HTR-8/SVneo (cell line): ENCODE measurements at regions not wholly inside any gene's neighbourhood (a gene's known extent, or its start where the extent isn't known, plus 50 kb on each side); places are given as distances from the start of the nearest gene placed in this dataset.

Source experiments
- DNase-seq: peaks from one replicate; pipeline ENCODE4 v3.0.0; 2011; ENCODE audit warnings: low spot score, mixed read lengths; ENCODE audit not compliant: insufficient read length
- FAIRE-seq: peaks from 2 replicates; lab custom pipeline; 2011; peaks lifted over from hg19 to GRCh38; lab: Jason Lieb, UNC

DNA sequence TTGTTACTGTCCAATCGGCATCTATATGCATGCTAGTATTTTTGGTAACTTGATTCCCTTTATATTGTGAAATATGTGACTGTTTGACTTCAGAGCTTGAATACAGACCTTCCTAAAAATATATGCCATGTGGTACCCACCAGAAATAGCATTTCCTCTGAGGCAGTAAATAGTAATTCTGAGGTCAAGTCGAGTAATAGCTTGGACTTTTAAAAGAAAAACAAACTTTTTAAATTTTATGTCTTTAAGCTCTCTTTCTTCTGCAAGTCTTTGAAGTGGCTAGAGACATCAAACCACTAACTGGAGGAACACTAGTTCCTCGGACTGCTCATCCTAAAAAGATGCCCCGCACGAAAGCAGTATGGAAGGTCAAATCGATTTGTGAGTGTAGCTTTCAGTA lies 396.8 kb upstream of the SLC14A2 start:
- DNase-seq (no peak), FAIRE-seq (no peak)

GRCh38 chr18:45221363-45221762 lies 393.9 kb upstream of the SLC14A2 start:
- DNase-seq (no peak), FAIRE-seq (no peak)

GRCh38 chr18:45222180-45222579 lies 393.1 kb upstream of the SLC14A2 start:
- DNase-seq (no peak), FAIRE-seq (no peak)

DNA sequence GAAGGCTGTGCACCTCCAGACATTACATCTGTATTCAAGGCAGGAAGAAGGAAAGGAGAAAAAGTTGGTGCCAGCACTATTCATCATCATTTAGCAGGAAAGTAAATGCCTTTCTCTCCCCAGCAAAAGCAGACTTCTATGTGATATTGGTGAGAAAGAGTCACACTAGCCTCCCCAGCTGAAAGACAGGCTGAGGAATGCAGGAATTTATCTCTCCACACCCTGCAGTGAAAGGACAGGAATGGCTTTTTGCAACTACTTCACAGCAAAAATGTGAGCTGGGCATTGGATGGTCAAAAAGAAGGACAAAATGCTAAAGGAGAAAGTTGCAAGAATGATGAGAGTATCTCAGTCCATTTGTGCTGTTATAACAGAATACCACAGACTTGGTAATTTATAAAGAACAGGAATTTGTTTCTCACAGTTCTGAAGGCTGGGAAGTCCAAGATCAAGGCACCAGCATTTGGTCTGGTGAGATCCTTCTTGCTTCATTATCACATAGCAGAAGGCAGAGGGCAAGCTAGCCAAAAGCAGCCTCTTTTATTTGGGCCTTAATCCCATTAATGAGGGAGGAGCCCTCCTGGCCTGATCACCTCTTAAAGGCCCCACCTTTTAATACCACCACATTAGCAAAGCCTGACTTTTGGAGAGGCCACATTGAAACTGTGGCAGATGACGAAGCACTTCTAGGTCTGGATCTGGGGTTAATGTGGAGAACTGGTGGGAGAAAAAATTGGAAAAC lies 388.1 kb upstream of the SLC14A2 start:
- FAIRE-seq, result no peak
- no peak for DNase-seq

GRCh38 chr18:45228796-45229388 lies 386.4 kb upstream of the SLC14A2 start:
- FAIRE-seq (no peak), DNase-seq (no peak)

GRCh38 chr18:45231617-45232016 lies 383.7 kb upstream of the SLC14A2 start:
- FAIRE-seq (no peak), DNase-seq (no peak)

- FAIRE-seq, result no peak
- DNase-seq, result no peak
Measured at GRCh38 chr18:45232061-45232460, 383.2 kb upstream of the SLC14A2 start.

- FAIRE-seq (no peak), DNase-seq (no peak)
Measured at GRCh38 chr18:45236676-45237075, 378.6 kb upstream of the SLC14A2 start.

DNA sequence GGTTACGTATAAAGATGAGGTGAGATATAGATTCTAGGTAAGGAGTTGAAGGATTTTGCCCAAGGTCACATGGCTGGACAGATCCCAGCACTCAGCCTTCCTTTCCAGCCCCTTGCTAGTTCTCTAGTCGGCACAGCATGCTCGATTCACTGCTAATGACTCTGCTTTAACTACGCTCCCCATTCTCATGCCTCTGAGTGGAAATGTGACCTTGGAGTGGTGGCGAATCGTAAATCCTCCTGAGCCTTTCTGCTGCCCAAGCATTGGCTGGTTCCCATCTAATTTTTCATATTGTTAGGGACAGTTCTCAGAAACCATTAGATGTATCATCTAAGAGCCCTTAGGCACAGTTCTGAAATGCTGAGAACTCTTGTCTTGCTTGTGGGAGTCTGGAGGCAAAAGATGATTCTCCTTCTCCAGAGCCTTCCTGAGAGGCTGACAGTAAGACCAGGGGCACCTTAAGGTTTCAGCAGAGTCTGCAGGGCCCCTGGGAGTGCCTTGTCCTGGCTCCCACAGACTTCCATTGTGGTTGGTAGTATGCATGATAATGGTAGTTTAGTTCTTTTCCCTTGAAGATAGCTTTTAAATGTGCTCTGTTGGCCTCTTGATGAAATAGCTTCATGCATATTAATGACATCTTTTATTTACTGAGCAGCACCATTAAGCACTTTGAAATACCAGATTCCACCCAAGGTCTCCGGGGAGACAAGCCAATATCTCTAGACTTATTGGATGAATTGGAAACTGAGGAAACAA lies 377.8 kb upstream of the SLC14A2 start:
- no peak for FAIRE-seq
- no peak for DNase-seq

- no peak for DNase-seq
- FAIRE-seq, result no peak
Measured at GRCh38 chr18:45241271-45241670, 374.0 kb upstream of the SLC14A2 start.

DNA sequence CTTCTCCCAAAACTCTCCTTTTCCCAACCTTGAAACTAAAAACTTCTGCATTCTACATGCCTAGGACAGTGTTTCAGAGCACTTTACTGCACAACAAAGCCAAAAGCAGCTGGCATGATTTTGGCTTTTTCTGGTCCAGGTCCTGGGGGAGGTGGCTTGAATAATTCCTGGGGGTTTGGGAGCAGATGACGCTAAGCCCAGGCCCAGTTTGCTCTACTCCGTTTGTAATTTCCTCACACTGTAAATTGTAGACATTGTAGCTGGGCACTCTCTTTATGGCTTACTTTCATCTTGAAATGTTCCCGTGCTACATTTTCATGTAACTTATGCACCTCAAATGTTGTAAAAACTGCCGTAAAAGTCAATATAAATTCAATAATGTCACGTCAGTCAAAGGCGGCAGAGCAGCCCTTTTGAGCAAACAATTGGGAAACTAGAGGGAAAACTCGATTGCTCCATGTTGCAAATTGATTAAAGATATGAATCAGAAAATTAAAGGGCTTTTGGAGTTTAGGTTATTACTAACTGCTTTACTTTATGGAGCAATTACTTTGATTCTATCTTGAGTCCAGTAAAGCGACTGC lies 373.2 kb upstream of the SLC14A2 start:
- no peak for DNase-seq
- no peak for FAIRE-seq

GRCh38 chr18:45243340-45244110 lies 371.8 kb upstream of the SLC14A2 start:
- FAIRE-seq (no peak), DNase-seq (no peak)

DNA sequence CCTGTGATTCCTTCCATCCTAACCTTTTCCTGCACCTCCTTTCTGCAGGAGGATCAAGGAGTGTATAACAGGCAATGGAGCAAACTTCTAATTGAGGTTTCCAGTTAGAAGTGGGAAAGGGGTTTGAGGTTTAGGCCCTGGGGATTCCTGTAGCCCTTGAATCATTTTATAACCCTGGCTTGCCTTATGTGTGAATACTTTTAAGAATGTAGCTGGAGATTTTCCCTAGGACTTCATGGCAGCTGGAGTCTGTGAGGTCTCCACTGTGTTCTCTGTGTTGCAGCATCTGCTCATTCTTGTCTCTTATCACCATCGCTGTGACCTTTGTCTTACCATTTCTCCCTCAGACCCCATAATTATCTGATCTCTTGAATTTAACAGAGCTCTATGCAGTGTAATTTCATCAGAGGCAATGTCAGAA lies 370.2 kb upstream of the SLC14A2 start:
- DNase-seq (no peak), FAIRE-seq (no peak)

DNA sequence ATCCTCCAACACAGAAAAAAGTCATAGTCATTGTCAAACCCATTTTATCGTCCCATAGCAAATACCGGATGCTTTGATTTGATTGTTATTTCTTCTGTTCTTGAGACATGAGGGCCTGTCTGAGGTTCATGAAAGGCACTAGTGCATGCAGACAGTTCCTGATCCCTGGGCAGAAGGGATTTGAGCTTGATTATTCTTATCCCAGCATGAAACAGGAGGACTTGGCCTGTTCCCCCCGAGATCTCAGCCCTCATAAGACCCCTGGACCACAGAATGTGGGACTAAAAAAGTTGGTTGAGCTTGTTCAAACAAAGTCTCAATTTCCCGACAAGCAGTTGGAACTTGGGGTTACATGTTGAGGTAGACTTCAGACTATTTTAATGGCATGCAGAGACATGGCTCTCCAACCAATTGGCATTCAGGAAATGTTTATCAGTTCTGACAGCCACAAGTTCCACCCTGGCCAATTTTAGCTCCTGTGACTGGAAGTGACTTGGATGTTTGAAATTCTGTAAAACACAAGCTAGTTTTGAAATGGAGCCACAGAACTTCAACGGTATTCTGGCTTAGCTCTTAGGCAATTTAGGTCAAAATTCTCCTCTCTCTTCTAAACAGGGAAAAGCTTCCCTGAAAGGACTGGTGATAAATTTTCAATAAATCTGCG lies 366.9 kb upstream of the SLC14A2 start:
- DNase-seq (no peak), FAIRE-seq (no peak)

DNA sequence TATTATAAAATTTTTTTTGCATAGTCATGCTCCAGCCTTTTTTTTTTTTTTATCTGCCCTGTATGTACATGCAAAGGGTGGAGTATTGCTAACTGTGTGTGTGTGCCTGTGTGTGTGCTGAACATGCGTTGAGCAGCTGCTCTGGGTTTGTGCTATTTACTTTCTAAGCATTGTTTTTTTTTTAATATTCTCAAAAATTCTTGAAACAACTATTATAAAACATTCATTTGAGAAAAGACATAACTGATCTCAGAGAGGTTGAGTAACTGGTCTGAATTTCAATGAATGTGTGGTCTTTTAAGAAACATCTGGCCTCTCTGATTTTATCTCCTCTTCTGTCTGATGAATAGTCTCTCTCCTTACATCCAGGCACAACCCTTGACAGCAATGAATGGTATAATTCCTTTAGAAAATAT lies 366.0 kb upstream of the SLC14A2 start:
- FAIRE-seq (no peak), DNase-seq (no peak)

GRCh38 chr18:45250479-45250878 lies 364.8 kb upstream of the SLC14A2 start:
- no peak for FAIRE-seq

DNA sequence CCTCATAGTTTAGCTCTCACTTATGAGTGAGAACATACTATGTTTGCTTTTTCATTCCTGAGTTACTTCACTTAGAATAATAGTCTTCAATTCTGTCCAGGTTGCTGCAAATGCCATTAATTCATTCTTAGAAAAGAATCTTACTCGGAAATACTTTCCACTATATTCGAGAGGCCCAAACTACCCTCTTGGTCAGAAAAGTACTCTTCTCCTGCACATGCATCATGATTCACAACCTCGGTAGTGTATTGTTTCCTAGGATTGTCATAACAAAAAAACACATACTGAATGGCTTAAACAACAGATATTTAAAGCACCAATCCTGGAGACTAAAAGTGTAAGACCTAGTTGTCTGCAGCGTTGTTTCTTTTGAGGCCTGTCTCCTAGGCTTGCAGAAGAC lies 364.0 kb upstream of the SLC14A2 start:
- FAIRE-seq, result no peak
- no peak for DNase-seq

More at GRCh38 chr18:45250479-45250878, 364.8 kb upstream of the SLC14A2 start:
- no peak for DNase-seq

DNA sequence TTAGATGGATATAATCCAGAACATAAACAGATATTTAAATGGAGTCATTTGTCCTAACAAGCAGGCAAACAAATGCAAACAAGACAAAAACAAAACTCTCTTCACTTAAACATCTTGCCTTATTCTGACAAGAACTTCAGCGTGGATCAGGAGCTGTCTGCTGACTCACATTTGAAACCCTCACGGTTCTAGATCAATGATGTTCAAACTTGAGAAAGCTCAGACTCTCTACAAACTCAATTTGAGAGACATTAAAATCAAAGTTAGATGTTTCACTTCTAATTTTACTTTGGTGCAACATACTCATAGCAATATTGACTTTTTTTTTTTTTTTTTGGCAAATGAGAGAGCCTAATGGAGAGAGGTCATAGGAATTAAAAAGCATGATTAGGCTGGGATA lies 362.8 kb upstream of the SLC14A2 start:
- no peak for FAIRE-seq
- no peak for DNase-seq

- no peak for FAIRE-seq
- no peak for DNase-seq
Measured at GRCh38 chr18:45253056-45253565, 362.2 kb upstream of the SLC14A2 start.
